ENCODE measurements at regions not wholly inside any gene's neighbourhood (a gene's known extent, or its start where the extent isn't known, plus 50 kb on each side); places are given as distances from the start of the nearest gene placed in this dataset.
"Not testable (repeated sequence)": the region's sequence is repeated elsewhere in the genome, so short reads cannot be mapped to it uniquely, and the experiment has no call there.

- DNase-seq: no peak
These were observed 812.7 kb downstream of the PLA2G4A start for GRCh38 chr1:187641463-187641862.

GRCh38 chr1:187641907-187642306 is 813.2 kb downstream of the PLA2G4A start:
- no peak for DNase-seq

- no peak for DNase-seq
These were observed 816.9 kb downstream of the PLA2G4A start for GRCh38 chr1:187645651-187646050.

GRCh38 chr1:187646536-187647107 is 817.9 kb downstream of the PLA2G4A start:
- DNase-seq: no peak

- DNase-seq: no peak
These were observed 819.3 kb downstream of the PLA2G4A start for GRCh38 chr1:187648091-187648490.

GRCh38 chr1:187654635-187655034 is 825.9 kb downstream of the PLA2G4A start:
- no peak for DNase-seq

- no peak for DNase-seq
These were observed 826.4 kb downstream of the PLA2G4A start for GRCh38 chr1:187655104-187655503.

- no peak for DNase-seq
These were observed 836.7 kb downstream of the PLA2G4A start for GRCh38 chr1:187665483-187665882.

GRCh38 chr1:187680823-187681222 is 852.1 kb downstream of the PLA2G4A start:
- DNase-seq: no peak

- DNase-seq: no peak
These were observed 853.4 kb downstream of the PLA2G4A start for GRCh38 chr1:187682112-187682511.

GRCh38 chr1:187685333-187685732 is 856.6 kb downstream of the PLA2G4A start:
- DNase-seq: no peak

GRCh38 chr1:187689129-187689528 is 860.4 kb downstream of the PLA2G4A start:
- no peak for DNase-seq

GRCh38 chr1:187691439-187691838 is 862.7 kb downstream of the PLA2G4A start:
- no peak for DNase-seq

GRCh38 chr1:187692799-187693198 is 864.0 kb downstream of the PLA2G4A start:
- DNase-seq: no peak

- no peak for DNase-seq
These were observed 867.3 kb downstream of the PLA2G4A start for GRCh38 chr1:187696073-187696472.

GRCh38 chr1:187703138-187704130 is 874.7 kb downstream of the PLA2G4A start:
- DNase-seq: not testable (repeated sequence)

GRCh38 chr1:187714470-187714869 is 885.7 kb downstream of the PLA2G4A start:
- DNase-seq: no peak

- no peak for DNase-seq
These were observed 886.7 kb downstream of the PLA2G4A start for GRCh38 chr1:187715483-187715882.

GRCh38 chr1:187716160-187716559 is 887.4 kb downstream of the PLA2G4A start:
- no peak for DNase-seq

- no peak for DNase-seq
These were observed 889.8 kb downstream of the PLA2G4A start for GRCh38 chr1:187718527-187718926.

- DNase-seq: no peak
These were observed 892.5 kb downstream of the PLA2G4A start for GRCh38 chr1:187721216-187721615.

GRCh38 chr1:187725216-187725615 is 896.5 kb downstream of the PLA2G4A start:
- no peak for DNase-seq

- no peak for DNase-seq
These were observed 904.5 kb downstream of the PLA2G4A start for GRCh38 chr1:187733232-187733631.

- DNase-seq: no peak
These were observed 905.7 kb downstream of the PLA2G4A start for GRCh38 chr1:187734427-187734826.
